Left colon (tissue), 2 donors: ENCODE measurements at regions not wholly inside any gene's neighbourhood (a gene's known extent, or its start where the extent isn't known, plus 50 kb on each side); places are given as distances from the start of the nearest gene placed in this dataset.

Experiments
- ATAC-seq: fragments of 200-7000 bp; cut with Tn5 transposase; one replicate; pipeline ENCODE4 v1.9.1; 2020; ENCODE audit warnings: mild to moderate bottlenecking, moderate library complexity
- DNase-seq, 2 donors: peaks; one replicate each; pipeline ENCODE4 v3.0.0-alpha.2; 2020
- intact Hi-C, 2 donors: fragments of 100-400 bp; cut with DNase I in 1 of 2; cut with micrococcal nuclease in 1 of 2; formaldehyde crosslinking; loops; one replicate each; pipeline versions ENCODE4 v1.11.2 to v1.14.0; 2022; cut with DNase I, micrococcal nuclease
- donor health status: DM: no; HTN: no; CAD: no.
- donor health status: DM: yes; HTN: yes; CAD: no.

DNA sequence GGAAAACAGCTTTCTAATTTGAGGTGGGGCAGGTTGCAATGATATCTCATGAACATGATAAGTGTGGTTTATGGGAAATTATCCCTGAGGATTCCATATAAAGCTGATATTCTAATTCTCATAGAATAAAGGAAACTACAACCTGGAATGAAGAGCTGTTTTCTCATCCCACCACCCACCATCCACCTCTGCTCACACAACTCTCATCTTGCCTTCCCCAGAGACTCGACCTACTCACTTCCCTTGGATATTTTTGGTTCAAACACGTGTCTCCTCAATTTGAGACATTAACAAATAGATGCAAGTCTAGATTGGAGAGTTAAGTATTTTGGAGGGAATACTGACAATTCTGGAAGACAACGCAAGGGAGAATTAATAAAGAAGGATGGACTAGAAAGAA lies 490.9 kb downstream of the TMEM182 start:
- DNase-seq (no peak), ATAC-seq (no peak)
- intact Hi-C loops: no loop called here

DNA sequence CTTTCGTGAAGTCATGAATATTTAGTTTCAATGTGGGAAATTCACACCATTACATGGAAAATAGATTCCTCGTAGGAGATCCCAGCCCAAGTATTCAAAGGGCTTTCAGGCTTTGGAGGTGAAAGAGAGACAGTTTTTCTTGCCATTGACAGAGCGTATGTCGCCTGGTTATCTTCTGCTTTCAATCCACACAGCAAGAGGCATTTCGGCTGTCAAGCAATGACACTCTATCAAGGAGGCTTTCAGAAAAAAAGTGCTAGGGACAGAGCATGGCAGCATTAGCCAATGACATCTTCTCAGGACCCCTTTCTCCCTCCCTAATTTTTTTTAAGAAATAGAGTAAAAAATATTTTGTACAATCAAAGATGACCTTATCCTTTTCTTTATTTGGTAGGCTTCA lies 492.8 kb downstream of the TMEM182 start:
- no peak for ATAC-seq
- intact Hi-C loops: no loop called here
- DNase-seq: no peak

GRCh38 chr2:103264058-103264768 lies 502.4 kb downstream of the TMEM182 start:
- intact Hi-C loops: no loop called here
- DNase-seq (no peak), ATAC-seq (no peak)

DNA sequence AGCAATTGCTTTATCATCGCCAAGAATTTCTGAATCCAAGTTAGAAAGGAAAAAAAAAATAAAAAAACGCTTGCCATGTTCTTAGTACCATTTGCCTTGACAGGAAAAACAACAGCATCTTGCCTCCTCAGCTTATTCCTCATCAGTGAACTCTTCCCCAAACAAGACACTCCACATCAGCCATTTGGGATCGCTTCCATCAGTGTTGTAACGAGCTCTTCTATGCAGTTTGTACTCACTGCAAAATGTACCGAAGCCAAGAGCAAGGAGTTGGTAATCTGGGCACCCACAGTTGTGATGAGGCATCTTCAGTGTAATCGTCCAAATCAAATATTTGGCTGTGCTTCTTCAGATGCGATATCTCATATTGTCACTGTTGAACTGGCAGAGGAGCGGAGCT lies 503.7 kb downstream of the TMEM182 start:
- intact Hi-C loops: no loop called here
- no peak for DNase-seq
- ATAC-seq: no peak

- intact Hi-C loops: no loop called here
- DNase-seq (peak in 1 of 2 donors; percentile 6), ATAC-seq (peak; percentile 94)
Measured at GRCh38 chr2:103268841-103269498, 507.1 kb downstream of the TMEM182 start.

GRCh38 chr2:103276869-103277268 lies 515.0 kb downstream of the TMEM182 start:
- intact Hi-C loops: no loop called here
- ATAC-seq: no peak
- DNase-seq: no peak

DNA sequence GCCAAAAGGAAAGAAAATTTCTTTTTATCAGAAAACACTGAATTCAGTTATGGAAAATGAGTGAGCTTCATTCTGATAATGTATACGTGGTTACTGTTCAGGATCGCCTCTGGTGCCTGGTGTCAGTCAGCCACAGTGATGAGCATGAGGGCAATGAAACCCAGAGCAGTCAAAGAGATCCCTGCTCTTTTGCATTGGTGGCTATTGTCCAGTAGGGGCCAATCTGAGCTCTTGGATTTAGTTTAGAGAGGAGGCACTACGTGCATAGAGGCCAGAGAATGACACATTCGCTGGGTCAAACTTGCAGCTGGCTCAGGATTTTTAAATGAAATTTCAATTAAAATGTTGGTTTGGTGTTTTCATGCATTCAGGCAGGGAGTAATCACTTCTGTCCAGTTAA lies 522.9 kb downstream of the TMEM182 start:
- ATAC-seq: no peak
- intact Hi-C loops: no loop called here
- no peak for DNase-seq

DNA sequence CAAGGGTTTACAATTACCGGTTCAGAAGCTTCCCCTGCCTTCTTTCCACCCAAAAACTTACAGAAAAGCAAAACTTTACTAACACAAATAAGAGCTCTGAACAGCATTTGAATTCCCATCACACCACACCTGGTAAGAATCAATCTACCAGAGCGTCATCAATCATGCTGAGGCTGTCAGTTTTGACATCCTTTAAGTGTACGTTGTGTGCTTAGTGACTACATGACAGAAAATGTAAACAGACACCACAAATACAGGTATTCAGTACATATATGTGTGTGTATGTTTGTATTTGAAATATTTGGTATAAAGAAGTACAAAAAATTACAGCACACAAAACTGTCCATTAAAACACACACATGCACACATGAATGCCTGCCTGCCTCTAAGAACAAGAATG lies 523.5 kb downstream of the TMEM182 start:
- ATAC-seq (no peak), DNase-seq (no peak)
- intact Hi-C loops: no loop called here

- intact Hi-C loops: no loop called here
- DNase-seq: no peak
- ATAC-seq: no peak
Measured at GRCh38 chr2:103287746-103288145, 525.9 kb downstream of the TMEM182 start.

DNA sequence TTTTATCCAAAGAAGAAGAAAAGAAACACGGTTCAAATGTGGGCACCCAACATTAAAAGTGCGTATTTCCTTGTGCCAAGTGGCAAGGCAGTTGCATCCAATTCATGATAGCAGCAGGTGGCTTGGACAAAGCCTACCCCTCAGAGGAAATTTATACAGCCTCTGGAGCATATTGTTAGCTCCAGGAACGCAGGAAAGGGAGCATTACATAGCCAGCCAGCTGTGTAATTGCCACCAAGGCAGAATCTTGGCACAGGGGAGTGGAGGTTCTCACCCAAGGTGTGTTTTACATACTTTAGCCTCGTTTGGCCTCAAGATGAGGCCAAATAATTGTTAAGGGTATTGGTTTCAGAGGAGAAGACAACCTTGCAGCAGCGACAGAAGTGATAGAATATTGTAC lies 526.9 kb downstream of the TMEM182 start:
- intact Hi-C loops: no loop called here
- DNase-seq: no peak
- no peak for ATAC-seq

GRCh38 chr2:103289105-103289725 lies 527.4 kb downstream of the TMEM182 start:
- ATAC-seq (no peak), DNase-seq (no peak)
- intact Hi-C loops: no loop called here

DNA sequence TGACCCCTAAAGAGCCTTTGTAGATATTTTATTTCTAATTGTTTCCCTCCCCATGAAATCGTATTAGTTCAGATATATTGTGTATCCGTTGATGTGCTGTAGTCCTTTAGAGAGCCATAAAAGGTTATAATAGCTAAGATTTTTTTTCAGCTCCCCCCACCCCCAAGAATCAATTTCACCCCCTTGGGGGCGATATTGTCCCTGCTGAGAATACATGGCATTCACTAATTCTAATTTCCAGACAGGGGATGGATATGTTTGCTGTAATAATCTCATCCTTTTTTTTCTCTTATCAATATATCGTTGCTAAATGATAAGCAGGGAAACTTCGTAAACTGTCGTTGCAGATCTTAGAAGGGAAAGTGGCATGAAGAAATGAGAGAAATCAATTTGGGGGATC lies 530.7 kb downstream of the TMEM182 start:
- intact Hi-C loops: no loop called here
- DNase-seq (no peak), ATAC-seq (no peak)

DNA sequence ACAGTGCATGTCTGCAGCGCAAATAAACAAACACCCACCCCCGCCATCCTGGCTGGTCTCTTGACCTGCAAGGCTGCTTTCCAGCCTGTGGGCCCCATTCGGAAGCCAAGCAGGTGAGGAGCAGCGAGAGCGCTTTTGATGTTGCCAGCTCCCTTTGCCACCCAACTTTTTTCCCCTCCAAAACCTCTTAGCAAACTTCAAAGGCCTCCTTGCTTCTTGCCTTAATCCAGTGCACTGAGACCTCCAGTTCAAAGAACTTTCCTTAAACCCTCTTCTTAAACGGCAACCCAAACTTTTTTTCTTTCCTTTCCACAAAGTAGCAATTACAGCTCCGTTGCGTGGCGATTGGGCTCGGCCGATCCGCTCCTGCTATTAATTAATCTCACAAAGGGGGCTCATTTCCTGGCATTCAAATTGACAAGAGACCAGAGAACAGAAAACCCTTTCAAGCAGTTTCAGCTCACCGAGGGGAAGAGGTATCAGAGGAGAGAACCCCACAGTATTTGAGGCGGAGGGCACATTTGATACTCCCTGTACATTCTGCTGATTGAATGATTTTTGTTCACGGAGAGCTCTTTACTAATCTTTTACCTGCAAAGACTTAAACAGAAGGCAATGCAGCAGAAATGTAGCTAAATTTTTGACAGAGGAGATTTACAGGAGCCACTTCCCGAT lies 531.4 kb downstream of the TMEM182 start:
- ATAC-seq (no peak), DNase-seq (no peak)

GRCh38 chr2:103293742-103294077 lies 531.9 kb downstream of the TMEM182 start:
- intact Hi-C loops: no loop called here
- DNase-seq: no peak
- no peak for ATAC-seq

More for the DNA sequence above, 531.4 kb downstream of the TMEM182 start:
- intact Hi-C loops: no loop called here

DNA sequence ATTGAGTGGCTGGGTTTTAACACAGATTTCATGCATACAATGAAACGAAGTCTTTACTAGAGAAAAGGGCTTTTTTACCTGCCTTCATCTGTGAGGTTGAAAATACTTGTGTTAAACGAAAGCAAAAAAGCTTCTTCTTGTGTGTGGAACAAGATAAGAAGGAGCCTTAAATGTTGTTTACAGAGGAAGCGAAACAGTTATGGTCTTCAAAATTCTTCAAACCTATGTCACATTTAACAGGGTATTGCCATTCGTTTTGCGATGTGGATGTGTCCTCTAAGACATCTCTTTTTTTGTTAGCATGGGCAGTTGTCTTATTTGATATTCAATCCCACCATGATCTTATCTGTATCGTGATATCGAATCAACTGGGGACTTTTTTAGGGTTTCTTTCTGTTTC lies 532.6 kb downstream of the TMEM182 start:
- intact Hi-C loops: no loop called here
- DNase-seq (no peak), ATAC-seq (no peak)

- intact Hi-C loops: no loop called here
- ATAC-seq: no peak
- DNase-seq: no peak
Measured at GRCh38 chr2:103295591-103295990, 533.8 kb downstream of the TMEM182 start.

DNA sequence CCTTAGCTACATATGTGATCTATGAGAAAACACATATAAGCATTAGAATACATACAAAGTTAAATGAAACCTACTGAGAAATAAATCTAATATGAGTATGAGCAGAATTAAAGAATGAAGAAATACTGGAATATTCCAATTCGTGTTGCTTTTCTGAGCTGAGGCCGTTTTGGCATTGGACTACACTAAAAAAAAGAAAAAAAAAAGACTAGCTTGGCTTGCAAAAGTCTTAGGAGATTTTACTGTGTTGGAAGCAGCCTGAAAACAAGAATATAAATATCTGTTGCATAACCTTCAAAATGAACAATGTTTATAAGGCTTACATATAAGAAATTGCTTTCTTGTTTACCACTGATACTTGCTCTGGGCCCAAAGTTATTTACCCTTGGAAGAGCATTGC lies 562.8 kb downstream of the TMEM182 start:
- DNase-seq (no peak), ATAC-seq (no peak)
- intact Hi-C loops: no loop called here

DNA sequence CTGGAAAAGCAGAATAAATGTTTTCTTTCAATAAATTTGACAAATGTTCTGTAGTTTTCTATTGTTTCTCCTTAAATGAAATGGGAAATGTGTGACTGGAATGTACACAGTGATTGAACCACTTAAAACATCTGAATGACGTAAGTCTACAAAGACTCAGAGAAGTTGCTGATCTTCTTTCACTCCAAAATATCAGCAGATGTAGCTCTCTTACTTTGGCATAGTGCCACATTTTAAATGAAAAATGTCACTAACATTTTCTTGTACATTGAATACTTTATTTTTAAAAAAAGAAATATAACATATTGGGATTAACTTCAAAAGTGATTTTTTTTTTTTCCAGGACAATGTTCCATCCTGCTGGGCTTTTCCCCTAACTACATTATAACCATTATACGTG lies 565.6 kb downstream of the TMEM182 start:
- ATAC-seq (no peak), DNase-seq (no peak)
- intact Hi-C loops: no loop called here

GRCh38 chr2:103327966-103328365 lies 566.1 kb downstream of the TMEM182 start:
- no peak for ATAC-seq
- no peak for DNase-seq
- intact Hi-C loops: no loop called here

GRCh38 chr2:103335403-103335802 lies 573.6 kb downstream of the TMEM182 start:
- DNase-seq (no peak), ATAC-seq (no peak)
- intact Hi-C loops: no loop called here
